HG03095 (cell line): ENCODE measurements at regions not wholly inside any gene's neighbourhood (a gene's known extent, or its start where the extent isn't known, plus 50 kb on each side); places are given as distances from the start of the nearest gene placed in this dataset.
"Not testable (repeated sequence)": the region's sequence is repeated elsewhere in the genome, so short reads cannot be mapped to it uniquely, and the experiment has no call there.

ENCODE experiments used
- ATAC-seq: cut with Tn5 transposase; IDR thresholded peaks from one replicate; pipeline ENCODE4 v1.9.1; 2021; ENCODE audit warnings: moderate library complexity; ENCODE audit not compliant: unreplicated experiment

DNA sequence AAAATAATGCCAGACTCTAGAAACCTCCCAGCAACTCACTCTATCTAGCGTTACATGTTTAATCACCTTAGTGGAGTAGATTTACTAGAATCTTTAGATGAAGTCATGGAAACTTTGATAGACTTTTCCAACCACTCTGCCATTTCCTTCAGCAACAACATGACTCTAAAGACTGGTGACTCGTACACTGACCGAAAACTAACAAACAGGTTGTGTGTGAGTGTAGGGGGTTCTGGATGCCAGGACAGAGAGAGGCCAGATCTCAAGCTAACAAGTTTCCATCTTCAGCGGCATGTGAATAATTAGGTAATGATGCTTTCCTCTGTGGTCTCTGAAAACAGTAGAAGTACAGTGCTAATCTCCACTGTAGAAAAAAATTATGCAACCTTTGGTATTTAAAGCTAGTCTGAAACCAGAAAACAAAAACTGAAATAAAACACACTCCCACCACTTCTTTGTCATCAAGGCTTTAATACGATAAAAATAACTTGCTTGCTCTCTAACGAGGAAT, 286.4 kb downstream of the PRDM5 start:
- no peak for ATAC-seq

DNA sequence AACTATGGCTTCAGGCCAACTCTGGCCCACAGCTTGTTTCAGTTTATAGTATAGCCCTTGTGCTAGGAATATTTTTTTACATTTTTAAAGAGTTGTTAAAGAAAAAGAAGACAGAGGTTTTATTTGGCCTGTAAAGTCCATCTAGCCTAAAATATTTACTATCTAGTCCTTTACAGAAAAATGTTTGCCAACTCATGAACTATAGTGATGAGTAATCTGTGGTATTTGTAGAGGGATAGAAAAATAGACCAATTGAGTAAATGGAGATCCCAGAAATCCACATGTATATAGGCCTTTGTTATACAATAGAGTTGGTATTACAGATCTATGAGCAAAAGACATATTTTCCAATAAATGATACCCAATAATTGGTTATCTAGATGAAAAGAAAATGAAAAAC, 288.7 kb downstream of the PRDM5 start:
- no peak for ATAC-seq

DNA sequence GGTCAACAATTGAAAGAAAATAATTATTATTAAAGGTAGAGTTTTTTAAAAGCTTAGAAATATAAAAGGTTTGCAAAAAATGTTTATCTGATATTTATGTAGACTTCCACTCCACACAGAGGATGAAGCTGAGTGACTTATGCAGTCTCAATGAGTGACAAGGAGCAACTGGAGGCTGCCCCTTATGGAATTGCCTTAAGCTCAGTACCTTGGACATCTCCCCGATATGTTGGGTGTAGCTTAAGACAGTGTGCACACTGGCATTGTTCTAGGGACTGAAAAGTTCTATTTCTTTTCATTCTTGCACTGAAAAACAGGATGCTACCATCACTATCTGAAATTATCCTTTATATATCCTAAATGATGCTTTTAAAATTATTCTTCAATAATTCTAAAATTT, 292.1 kb downstream of the PRDM5 start:
- ATAC-seq = no peak

- no peak for ATAC-seq
Observed at GRCh38 chr4:120629546-120630108, 292.9 kb downstream of the PRDM5 start.

DNA sequence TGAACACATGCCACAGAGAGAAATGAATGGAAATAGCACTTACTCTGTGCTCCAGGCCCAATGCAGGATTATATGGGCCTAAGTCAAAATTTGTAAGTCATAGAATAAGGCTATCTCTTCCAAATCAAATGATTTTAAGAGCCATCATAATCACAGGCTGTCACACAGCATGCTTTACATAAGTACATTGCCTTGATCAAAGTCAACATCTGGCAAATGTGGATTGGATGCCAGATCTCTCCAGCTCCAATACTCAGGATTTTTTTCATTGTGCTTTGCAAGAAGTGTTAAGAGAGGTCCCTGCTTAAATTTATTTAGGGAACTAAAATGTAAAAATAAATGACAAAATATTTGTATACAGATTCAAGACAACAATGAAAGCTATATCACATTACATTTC, 299.9 kb downstream of the PRDM5 start:
- no peak for ATAC-seq

GRCh38 chr4:120617171-120617570, 305.4 kb downstream of the PRDM5 start:
- no peak for ATAC-seq

DNA sequence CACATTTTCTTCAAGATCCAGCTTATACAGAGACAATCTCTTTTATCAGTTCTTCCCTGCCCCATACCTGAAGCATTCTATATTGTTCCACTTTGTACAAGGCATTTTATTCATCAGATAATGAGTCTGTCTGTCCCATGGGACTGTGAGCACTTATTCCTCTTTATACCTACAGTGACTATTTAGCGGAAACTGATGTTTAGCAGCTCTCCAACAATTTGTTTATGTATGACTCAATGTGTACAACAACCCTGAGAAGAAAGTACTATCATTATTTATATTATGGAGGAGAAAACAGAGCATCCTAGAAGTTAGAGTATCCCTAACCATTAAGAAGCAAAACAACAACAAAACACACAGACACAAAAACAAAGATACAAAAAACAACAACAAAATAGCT, 306.5 kb downstream of the PRDM5 start:
- ATAC-seq = no peak

DNA sequence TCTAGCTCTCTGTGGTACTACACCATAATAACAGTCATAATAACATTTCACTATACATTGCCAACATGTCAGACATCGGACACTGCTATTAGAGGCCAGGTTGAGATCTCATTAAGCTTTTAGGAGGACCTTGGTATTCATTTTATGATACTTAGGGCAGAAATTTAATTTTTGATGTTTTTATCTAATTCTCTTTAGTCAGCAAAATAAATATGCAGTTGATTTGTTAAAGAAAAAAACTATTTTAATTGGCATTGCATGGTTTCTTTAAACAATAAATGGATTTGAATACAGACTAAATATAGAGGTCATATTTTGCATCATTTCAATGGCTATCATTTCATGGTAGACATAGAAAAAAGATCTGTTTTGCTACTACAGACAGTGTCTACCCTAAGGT, 308.7 kb downstream of the PRDM5 start:
- ATAC-seq = no peak

GRCh38 chr4:120611092-120611491, 311.4 kb downstream of the PRDM5 start:
- no peak for ATAC-seq

DNA sequence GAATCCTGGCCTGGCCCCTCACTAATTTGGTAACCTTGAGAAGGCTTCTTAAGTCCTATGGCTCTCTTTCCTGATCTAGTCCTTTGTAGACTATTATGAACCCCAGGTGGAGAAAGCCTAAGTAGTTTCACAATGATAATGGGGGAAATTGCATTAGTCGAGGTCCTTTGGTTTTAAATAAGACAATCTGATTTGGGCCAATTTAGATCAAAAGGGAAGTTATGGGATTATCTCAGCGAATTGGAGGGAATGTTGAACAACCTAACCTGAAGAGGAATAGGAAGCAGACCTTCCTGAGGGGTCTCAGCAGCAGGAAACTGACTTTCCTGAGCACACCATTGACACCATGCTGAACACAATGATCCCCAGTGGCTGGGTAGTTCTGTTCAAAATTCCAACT, 331.5 kb downstream of the PRDM5 start:
- no peak for ATAC-seq

GRCh38 chr4:120589787-120590186, 332.7 kb downstream of the PRDM5 start:
- ATAC-seq = no peak

DNA sequence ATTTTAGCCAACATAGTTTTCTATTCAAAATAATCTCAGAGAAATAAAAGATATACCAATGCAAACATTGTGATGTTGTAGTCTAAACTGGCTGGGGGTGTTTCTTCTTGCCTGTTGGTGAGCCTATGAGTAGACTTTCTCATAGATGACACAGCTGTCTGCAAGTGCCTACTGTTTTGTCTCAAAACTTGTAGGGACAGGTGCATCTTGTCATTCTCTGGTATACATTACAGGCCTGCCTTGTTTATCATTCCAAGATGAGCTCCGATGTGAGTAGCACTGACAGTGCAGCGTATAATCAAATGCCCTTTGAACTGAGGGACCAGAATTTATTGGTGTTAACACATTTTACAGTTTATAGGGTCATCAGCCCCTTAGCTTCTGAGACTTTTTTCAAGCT, 353.8 kb downstream of the PRDM5 start:
- no peak for ATAC-seq

DNA sequence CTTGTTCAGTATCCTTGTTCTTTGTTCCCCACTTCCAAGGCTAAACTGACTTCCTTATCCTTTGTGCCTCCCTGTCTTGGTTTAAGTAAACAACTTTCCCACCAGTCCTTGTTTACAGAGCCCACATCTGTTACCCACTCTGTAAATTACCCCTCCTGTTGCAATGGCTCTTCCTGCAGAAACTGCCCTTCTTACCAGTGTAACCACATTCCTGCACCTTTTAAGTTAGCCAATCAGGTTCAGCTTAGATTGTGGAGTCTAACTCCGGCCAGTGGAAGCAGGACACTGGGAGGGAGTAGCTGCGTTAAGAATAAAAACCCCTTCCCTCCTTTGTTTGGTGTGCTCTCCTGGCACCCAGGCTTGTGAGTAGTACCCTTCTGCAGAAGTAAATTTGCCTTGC, 360.9 kb downstream of the PRDM5 start:
- ATAC-seq = no peak

- ATAC-seq = no peak
Observed at GRCh38 chr4:120557372-120557771, 365.2 kb downstream of the PRDM5 start.

- no peak for ATAC-seq
Observed at GRCh38 chr4:120555058-120555457, 367.5 kb downstream of the PRDM5 start.

- ATAC-seq = no peak
Observed at GRCh38 chr4:120554086-120554485, 368.4 kb downstream of the PRDM5 start.

GRCh38 chr4:120550624-120551220, 371.8 kb downstream of the PRDM5 start:
- not testable (repeated sequence) for ATAC-seq

DNA sequence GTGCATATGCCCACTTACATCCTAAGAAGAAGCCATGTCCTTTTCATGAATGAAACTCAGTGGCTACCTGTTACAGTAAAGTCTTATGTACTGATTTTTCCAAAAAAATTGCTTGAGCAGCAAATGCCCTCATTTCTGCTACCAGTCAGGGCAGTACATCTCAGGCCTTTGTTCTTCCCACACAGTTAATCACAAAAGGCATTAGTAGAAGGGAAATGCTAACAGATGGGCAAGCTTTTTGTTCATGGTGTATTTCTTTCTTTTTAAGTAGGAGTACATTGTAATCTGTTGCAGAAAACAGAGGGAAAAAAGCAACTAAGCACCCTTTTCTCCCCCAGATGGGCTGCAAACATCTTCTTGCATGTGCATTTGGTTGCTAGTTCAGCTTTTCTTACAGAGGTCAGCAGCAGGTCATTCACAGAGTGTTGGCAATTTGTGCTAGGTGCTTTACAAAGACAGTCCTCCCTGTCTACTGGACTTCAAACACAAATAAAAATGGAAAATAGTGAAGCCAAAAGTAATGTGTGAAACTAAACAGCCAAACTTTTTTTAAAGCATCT, 373.4 kb downstream of the PRDM5 start:
- ATAC-seq = no peak

DNA sequence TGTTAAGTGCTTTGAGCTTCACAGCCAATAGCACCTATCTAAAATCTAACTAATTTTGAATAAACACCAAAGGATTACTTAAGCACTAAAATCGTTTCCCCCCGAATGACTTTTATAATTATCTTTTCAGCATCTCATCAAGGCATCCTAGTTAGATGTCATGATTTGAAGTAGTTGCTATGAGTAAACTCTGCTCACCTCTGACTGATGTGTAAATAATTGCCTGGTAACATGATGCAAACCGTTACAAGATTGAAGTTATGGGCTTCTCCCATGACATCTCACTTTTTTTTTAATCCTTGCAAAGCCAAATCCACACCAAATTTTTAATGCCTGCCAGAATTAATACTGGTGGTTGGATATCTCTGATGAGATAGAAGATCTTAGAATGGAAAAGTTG, 377.1 kb downstream of the PRDM5 start:
- ATAC-seq = no peak

GRCh38 chr4:120544838-120545237, 377.7 kb downstream of the PRDM5 start:
- no peak for ATAC-seq

DNA sequence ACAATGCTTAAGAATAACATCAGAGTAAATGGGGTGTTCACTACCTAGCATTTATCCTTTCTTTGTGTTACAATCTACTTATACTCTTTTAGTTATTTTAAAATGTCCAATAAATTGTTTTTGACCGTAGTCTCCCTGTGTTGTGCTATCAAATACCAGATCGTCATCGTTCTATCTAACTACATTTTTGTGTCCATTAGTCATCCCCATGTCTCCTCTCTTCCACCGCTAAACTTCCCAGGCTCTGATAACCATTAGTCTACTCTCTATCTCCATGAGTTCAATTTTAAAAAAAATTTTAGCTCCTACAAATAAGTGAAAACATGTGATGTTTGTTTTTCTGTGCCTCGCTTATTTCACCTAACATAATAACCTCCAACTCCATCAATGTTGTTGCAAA, 381.9 kb downstream of the PRDM5 start:
- no peak for ATAC-seq

GRCh38 chr4:120536884-120537283, 385.6 kb downstream of the PRDM5 start:
- no peak for ATAC-seq

GRCh38 chr4:120528428-120528827, 394.1 kb downstream of the PRDM5 start:
- no peak for ATAC-seq
